ENCODE measurements at regions not wholly inside any gene's neighbourhood (a gene's known extent, or its start where the extent isn't known, plus 50 kb on each side); places are given as distances from the start of the nearest gene placed in this dataset.

DNA sequence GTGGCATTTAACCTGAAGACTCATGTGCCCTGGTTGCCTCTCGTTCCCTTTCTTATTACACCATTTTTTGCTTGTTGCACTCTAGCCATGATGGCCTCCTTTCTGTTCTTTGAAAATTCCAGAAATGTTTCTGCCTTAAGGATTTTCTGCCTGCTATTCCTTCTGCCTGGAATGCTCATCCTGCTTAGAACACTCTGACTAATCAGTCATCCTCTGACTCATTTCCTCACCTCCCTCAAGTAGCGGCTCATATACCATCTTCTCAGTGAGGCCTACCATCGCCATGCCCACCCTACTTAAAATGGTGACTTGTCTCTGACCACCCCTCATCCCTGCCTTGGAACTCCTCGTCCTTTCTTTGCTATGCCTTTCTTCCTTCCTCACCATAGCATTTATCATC, 68.8 kb downstream of the KIF4B start:
- TF ChIP-seq, protein P1, sequence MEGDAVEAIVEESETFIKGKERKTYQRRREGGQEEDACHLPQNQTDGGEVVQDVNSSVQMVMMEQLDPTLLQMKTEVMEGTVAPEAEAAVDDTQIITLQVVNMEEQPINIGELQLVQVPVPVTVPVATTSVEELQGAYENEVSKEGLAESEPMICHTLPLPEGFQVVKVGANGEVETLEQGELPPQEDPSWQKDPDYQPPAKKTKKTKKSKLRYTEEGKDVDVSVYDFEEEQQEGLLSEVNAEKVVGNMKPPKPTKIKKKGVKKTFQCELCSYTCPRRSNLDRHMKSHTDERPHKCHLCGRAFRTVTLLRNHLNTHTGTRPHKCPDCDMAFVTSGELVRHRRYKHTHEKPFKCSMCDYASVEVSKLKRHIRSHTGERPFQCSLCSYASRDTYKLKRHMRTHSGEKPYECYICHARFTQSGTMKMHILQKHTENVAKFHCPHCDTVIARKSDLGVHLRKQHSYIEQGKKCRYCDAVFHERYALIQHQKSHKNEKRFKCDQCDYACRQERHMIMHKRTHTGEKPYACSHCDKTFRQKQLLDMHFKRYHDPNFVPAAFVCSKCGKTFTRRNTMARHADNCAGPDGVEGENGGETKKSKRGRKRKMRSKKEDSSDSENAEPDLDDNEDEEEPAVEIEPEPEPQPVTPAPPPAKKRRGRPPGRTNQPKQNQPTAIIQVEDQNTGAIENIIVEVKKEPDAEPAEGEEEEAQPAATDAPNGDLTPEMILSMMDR (IDR thresholded peaks at IDR 0.05; ENCODE audit: borderline replicate concordance, insufficient read depth, low read depth, low read length), result no peak
- no peak overlapping the region for H3K4me3 ChIP-seq (ENCODE audit: low read depth, low read length)

DNA sequence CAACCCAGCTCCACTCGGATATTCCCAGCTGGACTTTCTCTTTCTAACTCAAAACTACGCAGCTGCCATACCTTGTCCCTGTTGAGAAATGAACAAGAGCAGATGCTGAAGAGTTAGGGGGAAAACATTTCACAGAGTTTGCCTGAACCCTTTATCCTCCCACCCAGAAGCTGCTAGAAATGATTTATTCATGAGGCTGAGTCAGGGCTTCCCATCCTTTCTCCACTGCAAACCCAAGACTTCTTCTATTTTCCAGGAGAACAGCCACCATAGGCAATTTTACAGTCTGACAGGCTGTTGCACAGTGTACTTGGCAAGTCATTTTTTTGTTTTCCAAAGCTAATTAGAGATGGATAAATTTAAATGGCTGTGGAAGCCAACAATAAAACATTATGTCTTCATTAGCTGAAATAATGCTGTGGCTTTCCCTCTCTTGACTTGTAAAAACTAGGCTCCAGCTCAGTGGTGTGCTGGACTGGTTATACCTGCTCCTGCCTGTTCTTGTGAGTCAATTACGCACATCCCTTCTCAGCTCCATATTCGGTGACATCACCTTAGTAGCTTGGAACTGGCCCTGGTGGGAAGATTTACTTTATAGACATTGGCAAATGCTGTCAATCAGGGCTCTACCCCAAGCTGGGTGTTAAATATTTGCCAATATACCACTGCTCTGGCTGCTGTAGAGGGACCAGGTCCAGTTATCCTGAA, 71.9 kb downstream of the KIF4B start:
- TF ChIP-seq, protein P1 (IDR thresholded peaks at IDR 0.05; ENCODE audit: borderline replicate concordance, insufficient read depth, low read depth, low read length), result no peak

DNA sequence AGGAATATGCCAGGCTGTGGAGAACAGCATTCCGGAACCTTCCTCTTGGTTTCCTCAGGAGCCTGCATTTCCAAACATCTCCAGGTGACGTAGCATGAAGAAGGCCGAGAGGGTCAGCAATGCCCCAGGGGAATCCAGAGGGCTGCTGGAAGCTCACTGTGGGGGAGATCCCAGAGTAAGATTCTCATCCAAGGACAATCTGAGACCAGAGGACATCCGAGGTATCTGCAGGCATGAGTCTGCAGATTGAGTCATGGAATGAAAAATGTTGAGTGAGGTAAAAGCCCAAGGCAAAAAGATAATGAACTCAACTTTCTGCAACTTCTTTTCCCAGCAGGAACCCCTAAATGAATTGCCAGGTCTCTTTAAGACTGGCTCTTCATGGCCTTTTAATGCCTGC, 73.5 kb downstream of the KIF4B start:
- H3K4me3 ChIP-seq (ENCODE audit: low read depth, low read length), result no peak overlapping the region
- TF ChIP-seq, protein P1 (IDR thresholded peaks at IDR 0.05; ENCODE audit: borderline replicate concordance, insufficient read depth, low read depth, low read length), result no peak

More for the DNA sequence above, 71.9 kb downstream of the KIF4B start:
- no peak overlapping the region for H3K4me3 ChIP-seq (ENCODE audit: low read depth, low read length)

DNA sequence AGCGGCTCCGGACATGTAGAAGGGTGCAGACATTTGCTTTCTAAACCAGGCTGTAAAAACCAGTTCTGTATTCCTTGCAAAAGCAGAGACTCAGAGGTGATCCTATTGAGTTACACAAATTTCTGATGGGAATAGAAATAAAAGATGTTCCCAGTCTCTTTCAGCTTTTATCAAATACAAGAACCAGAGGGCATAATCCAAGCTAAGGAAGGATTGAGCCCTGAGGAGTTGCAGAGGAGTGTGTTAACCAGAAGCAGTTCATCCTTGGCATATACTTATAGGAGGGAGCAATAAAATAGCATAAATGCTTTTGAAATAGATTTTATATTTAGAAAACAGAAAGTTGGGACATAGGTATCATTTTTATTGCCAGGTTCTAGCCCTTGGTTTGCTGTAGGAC, 75.3 kb downstream of the KIF4B start:
- TF ChIP-seq, protein P1 (IDR thresholded peaks at IDR 0.05; ENCODE audit: borderline replicate concordance, insufficient read depth, low read depth, low read length), result no peak
- H3K4me3 ChIP-seq (ENCODE audit: low read depth, low read length), result no peak overlapping the region

DNA sequence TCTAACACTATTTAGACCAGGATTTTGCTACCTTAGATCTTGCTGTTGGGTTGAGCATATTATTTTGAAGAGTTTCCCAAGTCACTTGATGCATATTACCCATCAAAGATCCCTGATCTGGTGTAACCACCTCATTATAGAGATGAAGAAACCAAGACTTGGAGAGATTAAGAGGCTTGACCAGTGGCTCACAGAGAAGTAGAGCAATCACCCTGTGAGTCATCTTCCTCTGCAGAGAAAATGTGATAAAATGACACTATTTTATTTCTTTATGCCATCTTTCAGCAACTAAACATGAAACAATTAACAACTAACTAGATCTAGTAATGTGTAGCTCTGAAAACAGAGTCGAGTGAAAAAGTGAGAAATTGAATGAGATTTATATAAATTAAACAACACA, 76.1 kb downstream of the KIF4B start:
- no peak overlapping the region for H3K4me3 ChIP-seq (ENCODE audit: low read depth, low read length)
- TF ChIP-seq, protein P1 (IDR thresholded peaks at IDR 0.05; ENCODE audit: borderline replicate concordance, insufficient read depth, low read depth, low read length), result no peak

DNA sequence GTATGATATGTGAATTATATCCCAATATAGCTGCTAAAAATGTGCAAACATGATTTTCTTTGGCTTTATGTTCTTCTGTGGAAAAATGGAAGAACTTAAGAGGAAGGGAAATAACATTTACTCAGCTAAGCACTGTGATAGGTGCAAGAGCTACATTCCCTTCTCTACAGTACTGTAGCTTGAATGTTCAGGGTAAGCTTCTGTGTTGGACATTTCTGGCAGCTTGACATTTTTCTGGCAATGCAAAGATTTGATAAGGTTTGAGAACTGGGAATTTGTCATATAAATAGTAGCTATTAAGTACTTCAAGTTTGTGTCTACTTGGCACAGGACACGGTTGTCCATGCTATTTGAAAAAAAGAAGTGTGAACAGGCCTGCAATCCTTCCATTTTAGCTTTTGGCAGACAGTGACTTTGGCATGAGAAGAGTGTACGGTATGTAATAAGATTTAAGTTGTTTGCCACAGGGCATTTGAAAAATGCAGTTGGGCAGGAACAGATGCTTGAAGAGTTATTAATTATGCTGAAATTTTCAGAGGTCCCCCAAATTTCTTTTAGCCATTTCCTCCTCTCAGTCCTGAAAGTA, 77.6 kb downstream of the KIF4B start:
- H3K4me3 ChIP-seq (ENCODE audit: low read depth, low read length), result no peak overlapping the region
- TF ChIP-seq, protein P1 (IDR thresholded peaks at IDR 0.05; ENCODE audit: borderline replicate concordance, insufficient read depth, low read depth, low read length), result no peak

Measured in GM12875 (cell line).